ENCODE measurements at regions not wholly inside any gene's neighbourhood (a gene's known extent, or its start where the extent isn't known, plus 50 kb on each side); places are given as distances from the start of the nearest gene placed in this dataset.
"Not testable (repeated sequence)": the region's sequence is repeated elsewhere in the genome, so short reads cannot be mapped to it uniquely, and the experiment has no call there.

DNA sequence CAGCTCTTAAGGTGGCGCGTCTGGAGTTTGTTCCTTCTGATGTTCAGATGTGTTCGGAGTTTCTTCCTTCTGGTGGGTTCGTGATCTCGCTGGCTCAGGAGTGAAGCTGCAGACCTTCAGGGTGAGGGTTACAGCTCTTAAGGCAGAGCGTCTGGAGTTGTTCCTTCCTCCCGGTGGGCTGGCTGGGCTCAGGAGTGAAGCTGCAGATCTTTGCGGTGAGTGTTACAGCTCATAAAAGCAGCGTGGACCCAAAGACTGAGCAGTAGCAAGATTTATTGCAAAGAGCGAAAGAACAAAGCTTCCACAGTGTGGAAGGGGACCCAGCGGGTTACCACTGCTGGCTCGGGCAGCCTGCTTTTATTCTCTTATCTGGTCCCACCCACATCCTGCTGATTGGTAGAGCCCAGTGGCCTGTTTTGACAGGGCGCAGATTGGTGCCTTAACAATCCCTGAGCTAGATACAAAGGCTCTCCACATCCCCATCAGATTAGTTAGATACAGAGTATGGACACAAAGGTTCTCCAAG is 244.3 kb downstream of the PLA2G4A start:
- peak overlapping the region; percentile 26; the same call in 2 of the 3 replicates for H3K4me3 ChIP-seq
- FAIRE-seq, POLR2A ChIA-PET: not testable (repeated sequence)

DNA sequence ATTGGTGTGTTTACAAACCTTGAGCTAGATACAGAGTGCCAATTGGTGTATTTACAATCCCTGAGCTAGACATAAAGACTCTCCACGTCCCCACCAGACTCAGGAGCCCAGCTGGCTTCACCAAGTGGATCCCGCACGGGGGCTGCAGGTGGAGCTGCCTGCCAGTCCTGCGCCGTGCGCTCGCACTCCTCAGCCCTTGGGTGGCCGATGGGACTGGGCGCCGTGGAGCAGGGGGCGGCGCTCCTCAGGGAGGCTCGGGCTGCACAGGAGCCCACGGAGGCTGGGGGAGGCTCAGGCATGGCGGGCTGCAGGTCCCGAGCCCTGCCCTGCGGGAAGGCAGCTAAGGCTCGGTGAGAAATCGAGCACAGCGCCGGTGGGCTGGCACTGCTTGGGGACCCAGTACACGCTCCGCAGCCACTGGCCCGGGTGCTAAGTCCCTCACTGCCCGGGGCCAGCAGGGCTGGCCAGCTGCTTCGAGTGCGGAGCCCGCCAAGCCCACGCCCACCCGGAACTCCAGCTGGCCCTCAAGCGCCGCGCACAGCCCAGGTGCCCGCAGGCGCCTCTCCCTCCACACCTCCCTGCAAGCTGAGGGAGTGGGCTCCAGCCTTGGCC is 245.0 kb downstream of the PLA2G4A start:
- ATAC-seq; H3K4me1 ChIP-seq; FAIRE-seq; H3K4me2 ChIP-seq; POLR2A ChIA-PET; H3K27ac ChIP-seq; CTCF ChIA-PET; H3K9me3 ChIP-seq; H3K4me3 ChIP-seq; DNase-seq (ENCODE audit: low read depth in 1 of 2, low spot score in 1 of 2): not testable (repeated sequence)
- no CpG with 5 or more reads among the region's 35 CpGs for whole genome bisulfite sequencing (ENCODE audit: missing lambda C conversion rate)

More for the DNA sequence above, 244.3 kb downstream of the PLA2G4A start:
- H3K4me2 ChIP-seq; H3K9me3 ChIP-seq; DNase-seq (ENCODE audit: low read depth in 1 of 2, low spot score in 1 of 2); CTCF ChIA-PET; ATAC-seq; H3K27ac ChIP-seq; H3K4me1 ChIP-seq: not testable (repeated sequence)
- WGBS (ENCODE audit: missing lambda C conversion rate): 75% methylated on average over 11 of the region's 13 CpGs

DNA sequence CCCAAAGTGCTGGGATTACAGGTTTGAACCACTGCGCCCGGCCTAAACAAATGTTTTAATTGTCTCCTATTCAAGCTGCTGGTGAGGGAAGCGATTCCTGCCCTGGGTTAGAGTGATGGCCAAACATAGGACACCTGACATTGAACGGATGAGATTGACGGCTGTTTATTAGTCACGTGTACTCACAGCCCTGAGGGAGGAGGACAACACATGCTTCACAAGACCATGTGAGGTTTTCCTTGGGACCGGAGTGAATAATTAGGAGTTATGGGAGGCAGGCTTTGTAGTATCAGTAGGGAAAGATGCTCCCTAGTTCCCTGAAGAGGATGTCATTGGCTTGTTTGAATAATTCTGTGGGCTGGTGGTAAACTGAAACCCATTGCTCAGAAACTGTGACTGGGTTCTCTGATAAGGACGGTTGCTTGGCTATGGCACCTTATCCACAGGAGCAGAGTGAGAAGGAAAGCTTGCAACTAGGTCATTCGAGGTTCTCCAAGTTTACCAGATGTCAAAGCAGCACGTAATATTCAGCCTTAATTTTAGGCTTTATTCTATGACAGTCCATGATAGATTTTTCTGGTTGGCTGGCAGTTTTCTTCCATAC is 245.8 kb downstream of the PLA2G4A start:
- TF ChIP-seq GATA3 (IDR thresholded peaks at IDR 0.05; ENCODE audit: borderline replicate concordance) (no peak), MYC (IDR thresholded peaks at IDR 0.05; ENCODE audit: borderline replicate concordance, low read length) (no peak), RCOR1 (IDR thresholded peaks at IDR 0.05; ENCODE audit: low read depth, low read length) (no peak), MAFK (IDR thresholded peaks at IDR 0.05; ENCODE audit: partially characterized antibody) (no peak), NR3C1 (IDR thresholded peaks at IDR 0.05) (no peak), BHLHE40 (IDR thresholded peaks at IDR 0.05; ENCODE audit: low read depth, low read length) (no peak), ESRRA (IDR thresholded peaks at IDR 0.05; ENCODE audit: borderline replicate concordance, low read length) (no peak), HDAC2 (IDR thresholded peaks at IDR 0.05) (no peak), EHF (CRISPR knock-in tag; IDR thresholded peaks at IDR 0.05) (no peak), EHMT2 (IDR thresholded peaks at IDR 0.05; ENCODE audit: low read depth) (no peak), JUN (IDR thresholded peaks at IDR 0.05) (no peak), TP53 (CRISPR knock-in tag; IDR thresholded peaks at IDR 0.05) (no peak), TFCP2L1 (CRISPR knock-in tag; IDR thresholded peaks at IDR 0.05) (no peak), FOSB (CRISPR knock-in tag; IDR thresholded peaks at IDR 0.05) (no peak)
- TF ChIP-seq, protein P1, sequence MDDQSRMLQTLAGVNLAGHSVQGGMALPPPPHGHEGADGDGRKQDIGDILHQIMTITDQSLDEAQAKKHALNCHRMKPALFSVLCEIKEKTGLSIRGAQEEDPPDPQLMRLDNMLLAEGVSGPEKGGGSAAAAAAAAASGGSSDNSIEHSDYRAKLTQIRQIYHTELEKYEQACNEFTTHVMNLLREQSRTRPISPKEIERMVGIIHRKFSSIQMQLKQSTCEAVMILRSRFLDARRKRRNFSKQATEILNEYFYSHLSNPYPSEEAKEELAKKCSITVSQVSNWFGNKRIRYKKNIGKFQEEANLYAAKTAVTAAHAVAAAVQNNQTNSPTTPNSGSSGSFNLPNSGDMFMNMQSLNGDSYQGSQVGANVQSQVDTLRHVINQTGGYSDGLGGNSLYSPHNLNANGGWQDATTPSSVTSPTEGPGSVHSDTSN (IDR thresholded peaks at IDR 0.05): no peak
- TF ChIP-seq, protein P2, sequence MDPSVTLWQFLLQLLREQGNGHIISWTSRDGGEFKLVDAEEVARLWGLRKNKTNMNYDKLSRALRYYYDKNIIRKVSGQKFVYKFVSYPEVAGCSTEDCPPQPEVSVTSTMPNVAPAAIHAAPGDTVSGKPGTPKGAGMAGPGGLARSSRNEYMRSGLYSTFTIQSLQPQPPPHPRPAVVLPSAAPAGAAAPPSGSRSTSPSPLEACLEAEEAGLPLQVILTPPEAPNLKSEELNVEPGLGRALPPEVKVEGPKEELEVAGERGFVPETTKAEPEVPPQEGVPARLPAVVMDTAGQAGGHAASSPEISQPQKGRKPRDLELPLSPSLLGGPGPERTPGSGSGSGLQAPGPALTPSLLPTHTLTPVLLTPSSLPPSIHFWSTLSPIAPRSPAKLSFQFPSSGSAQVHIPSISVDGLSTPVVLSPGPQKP (IDR thresholded peaks at IDR 0.05; ENCODE audit: low read depth, low read length): no peak
- TF ChIP-seq, protein P3, sequence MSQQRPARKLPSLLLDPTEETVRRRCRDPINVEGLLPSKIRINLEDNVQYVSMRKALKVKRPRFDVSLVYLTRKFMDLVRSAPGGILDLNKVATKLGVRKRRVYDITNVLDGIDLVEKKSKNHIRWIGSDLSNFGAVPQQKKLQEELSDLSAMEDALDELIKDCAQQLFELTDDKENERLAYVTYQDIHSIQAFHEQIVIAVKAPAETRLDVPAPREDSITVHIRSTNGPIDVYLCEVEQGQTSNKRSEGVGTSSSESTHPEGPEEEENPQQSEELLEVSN (IDR thresholded peaks at IDR 0.05; ENCODE audit: borderline replicate concordance, low read depth): no peak
- TF ChIP-seq, protein P4, sequence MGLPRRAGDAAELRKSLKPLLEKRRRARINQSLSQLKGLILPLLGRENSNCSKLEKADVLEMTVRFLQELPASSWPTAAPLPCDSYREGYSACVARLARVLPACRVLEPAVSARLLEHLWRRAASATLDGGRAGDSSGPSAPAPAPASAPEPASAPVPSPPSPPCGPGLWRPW (IDR thresholded peaks at IDR 0.05): no peak
- TF ChIP-seq, protein P5, sequence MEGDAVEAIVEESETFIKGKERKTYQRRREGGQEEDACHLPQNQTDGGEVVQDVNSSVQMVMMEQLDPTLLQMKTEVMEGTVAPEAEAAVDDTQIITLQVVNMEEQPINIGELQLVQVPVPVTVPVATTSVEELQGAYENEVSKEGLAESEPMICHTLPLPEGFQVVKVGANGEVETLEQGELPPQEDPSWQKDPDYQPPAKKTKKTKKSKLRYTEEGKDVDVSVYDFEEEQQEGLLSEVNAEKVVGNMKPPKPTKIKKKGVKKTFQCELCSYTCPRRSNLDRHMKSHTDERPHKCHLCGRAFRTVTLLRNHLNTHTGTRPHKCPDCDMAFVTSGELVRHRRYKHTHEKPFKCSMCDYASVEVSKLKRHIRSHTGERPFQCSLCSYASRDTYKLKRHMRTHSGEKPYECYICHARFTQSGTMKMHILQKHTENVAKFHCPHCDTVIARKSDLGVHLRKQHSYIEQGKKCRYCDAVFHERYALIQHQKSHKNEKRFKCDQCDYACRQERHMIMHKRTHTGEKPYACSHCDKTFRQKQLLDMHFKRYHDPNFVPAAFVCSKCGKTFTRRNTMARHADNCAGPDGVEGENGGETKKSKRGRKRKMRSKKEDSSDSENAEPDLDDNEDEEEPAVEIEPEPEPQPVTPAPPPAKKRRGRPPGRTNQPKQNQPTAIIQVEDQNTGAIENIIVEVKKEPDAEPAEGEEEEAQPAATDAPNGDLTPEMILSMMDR (IDR thresholded peaks at IDR 0.05): no peak
- TF ChIP-seq, protein P6, sequence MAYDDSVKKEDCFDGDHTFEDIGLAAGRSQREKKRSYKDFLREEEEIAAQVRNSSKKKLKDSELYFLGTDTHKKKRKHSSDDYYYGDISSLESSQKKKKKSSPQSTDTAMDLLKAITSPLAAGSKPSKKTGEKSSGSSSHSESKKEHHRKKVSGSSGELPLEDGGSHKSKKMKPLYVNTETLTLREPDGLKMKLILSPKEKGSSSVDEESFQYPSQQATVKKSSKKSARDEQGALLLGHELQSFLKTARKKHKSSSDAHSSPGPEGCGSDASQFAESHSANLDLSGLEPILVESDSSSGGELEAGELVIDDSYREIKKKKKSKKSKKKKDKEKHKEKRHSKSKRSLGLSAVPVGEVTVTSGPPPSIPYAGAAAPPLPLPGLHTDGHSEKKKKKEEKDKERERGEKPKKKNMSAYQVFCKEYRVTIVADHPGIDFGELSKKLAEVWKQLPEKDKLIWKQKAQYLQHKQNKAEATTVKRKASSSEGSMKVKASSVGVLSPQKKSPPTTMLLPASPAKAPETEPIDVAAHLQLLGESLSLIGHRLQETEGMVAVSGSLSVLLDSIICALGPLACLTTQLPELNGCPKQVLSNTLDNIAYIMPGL (CRISPR knock-in tag; IDR thresholded peaks at IDR 0.05; ENCODE audit: borderline replicate concordance): no peak
- WGBS (ENCODE audit: missing lambda C conversion rate): 60% methylated on average over 8 of the region's 10 CpGs
- Histone ChIP-seq H3K4me2 (no peak overlapping the region), H3K27ac (no peak overlapping the region), H3K9me3 (no peaks in the 10 kb centered on the region; the same call in 2 of the 3 replicates), H3K4me3 (no peak overlapping the region), H3K4me1 (no peaks in the 10 kb centered on the region)
- FAIRE-seq (no peak), DNase-seq (ENCODE audit: low read depth in 1 of 2, low spot score in 1 of 2) (no peak), ATAC-seq (no peak)
- ChIA-PET POLR2A (no interaction called here), CTCF (no interaction called here)

Data from A549 (cell line).